NCI-H774 (cell line): ENCODE measurements at regions not wholly inside any gene's neighbourhood (a gene's known extent, or its start where the extent isn't known, plus 50 kb on each side); places are given as distances from the start of the nearest gene placed in this dataset.

Experiments used
- DNase-seq: peaks from one replicate; lab custom pipeline; 2025; lab: John Stamatoyannopoulos, UW

DNA sequence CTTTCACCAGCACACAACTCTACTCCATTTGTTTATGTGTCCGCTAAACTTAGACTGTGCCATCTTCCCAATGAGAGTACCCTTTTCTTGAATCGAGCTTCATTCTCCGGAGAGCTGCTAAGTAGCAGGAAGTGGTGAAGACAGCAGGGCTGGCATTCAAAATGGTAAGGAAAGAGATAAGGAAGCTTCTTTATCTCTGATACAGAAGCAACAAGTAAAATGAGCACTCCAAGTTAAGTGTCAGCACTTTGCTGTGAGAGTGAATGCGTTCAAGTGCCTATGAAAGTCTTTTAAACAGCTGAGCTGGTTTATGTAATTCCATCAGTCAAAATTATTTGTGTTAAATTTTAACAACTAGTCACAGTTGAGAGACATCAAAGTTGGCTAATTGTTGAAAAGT lies 386.8 kb upstream of the PTPRD start:
- DNase-seq, result no peak

DNA sequence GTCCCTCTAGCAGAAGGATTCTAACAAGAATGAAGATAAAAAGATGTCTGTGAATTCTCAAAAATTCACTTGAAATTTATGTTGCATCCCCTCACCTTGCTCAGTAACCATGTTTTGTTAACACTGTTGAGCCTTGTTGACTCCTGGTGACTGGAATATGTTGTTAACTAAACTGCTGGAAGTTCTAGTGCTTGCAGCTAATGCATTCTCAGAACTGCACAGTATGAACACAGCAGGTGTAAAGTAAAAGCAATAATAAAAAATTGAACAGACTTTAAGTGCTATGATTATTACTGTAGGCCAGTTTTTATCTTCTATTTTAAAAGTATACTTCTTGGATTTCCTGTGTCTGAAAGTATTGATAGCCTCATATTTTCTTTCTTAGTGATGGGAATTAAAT lies 388.7 kb upstream of the PTPRD start:
- DNase-seq, result no peak

DNA sequence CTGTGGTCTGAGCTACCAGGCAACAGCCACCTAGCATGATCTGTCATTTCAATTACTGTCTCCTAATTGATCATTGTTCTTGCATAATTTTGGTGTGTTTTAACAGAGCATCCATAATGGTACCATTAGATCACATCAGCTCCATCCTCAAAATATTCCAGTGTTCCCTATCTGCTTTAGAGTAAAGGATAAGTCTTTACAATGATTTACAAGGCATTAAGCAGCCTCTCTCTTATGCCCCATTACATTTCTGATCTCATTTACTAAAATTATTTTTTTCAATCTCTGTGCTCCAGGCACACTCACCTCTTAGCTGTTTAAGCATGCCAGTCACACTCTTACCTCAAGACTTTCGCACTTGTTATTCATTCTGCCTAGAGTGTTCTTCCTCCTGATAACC lies 389.9 kb upstream of the PTPRD start:
- no peak for DNase-seq

DNA sequence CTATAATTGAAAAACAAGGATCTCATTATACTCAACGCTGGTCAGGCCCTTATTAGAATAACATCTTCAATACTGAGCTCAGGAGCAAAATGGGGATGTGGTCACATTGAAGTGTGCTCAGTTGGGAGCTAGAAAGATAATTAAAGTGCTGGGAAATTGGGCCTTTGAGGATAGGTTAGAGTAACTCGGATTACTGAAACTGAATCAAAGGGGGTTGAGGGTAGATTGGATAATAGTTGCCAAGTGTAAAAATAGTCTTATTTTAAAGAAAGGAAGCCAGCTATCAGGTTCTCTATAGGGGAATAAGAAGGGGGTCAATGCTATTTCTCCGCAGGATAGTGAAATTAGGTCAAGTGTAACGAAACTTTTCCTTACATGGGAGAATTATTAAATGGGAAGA lies 391.0 kb upstream of the PTPRD start:
- no peak for DNase-seq

DNA sequence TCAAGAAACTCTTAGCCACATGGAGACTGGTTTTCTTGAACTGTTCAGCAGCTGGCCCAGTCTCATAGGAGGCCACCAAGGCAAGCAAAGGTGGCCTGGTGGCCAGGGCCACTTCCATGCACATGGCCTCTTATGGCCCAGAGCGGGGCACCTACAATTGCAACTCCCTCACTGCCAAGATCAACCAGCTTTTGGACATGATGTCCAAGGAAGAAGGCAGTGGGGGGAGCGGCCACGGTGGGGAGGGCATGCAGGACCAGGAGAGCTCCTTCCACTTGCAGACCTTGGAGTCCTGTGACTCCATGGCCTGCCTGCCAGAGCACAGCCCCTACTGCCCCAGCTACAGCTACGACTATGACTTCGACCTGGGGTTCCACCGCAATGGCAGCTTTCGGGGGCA lies 398.9 kb upstream of the PTPRD start:
- no peak for DNase-seq

DNA sequence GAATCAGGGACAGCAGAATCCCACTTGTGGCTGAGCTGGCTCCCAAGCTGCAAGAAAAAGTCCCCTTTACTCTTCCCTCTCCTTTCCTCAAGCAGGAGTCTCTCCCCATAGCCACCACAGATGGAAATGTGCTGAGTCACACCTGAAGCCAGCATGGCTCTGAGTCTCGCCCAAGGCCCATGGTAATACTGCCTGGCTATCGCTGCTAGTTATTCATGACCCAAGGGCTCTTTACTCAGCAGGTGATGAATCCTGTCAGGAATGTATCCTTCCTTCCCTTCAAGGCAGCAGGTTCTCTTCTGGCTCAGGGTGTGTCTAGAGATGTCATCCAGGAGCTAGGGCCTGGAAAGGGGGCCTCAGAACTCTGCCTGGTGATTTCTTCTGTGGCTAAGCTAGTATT lies 403.3 kb upstream of the PTPRD start:
- DNase-seq, result no peak

DNA sequence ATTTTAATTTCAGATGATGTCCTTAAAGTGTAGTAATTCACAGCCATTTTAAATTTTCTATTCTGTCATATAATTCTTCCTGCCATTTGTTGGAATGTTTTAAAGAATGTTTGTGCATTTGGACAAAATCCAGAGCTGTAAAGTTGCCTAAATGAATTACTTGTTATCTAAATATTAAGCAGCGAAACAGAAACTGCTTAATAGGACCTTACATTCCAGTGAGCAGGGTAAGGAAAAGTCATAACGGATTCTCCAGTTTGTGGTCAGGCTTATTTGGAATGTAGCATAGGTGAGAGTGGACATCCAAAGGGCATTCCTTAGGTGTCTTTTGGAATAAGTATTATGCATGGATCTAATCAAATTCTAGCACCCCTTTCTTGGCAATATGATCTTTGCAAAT lies 410.4 kb upstream of the PTPRD start:
- no peak for DNase-seq

DNA sequence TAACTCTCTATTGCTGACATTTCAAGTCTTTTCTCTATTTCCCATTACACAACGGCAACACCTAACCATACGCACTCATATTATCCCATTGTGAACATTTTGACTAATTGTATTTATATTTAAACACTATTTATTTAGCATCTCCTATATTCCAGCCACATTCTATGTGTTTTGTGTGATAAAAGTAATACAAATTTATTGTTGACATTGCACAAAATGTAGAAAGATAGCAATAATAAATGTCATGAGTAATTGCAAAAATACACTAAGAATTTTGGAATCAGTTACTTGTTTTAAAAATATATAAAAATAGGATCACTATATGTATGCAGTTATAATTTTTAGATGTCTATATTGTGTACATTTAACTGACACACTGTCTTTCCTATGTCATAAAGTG lies 413.0 kb upstream of the PTPRD start:
- no peak for DNase-seq

DNA sequence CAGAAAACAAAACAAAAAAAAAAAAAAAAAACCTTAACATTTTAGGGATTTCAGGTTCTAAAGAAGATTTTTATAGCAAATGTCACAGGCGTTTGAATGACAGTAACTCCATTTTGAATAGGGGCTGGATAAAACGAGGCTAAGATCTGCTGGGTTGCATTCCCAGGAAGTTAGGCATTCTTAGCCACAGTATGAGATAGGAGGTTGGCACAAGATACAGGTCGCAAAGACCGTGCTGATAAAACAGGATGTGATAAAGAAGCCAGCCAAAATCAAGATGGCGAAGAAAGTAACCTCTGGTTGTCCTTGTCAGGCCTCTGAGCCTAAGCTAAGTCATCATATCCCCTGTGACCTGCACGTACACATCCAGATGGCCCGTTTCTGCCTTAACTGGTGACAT lies 425.6 kb upstream of the PTPRD start:
- DNase-seq, result no peak

DNA sequence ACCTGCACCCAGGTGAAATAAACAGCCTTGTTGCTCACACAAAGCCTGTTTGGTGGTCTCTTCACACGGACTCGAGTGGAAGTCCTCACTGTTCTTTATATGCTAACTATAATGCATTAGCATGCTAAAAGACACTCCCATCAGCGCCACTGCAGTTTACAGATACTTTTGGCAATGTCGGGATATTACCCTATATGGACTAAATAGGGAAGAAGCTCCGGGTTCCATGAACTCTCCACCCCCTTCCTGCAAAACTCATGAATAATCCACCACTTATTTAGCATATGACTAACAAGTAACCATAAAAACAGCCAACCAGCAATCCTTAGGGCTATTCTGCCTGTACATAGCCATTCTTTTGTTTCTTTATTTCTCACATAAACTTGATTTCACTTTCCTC lies 426.2 kb upstream of the PTPRD start:
- no peak for DNase-seq

DNA sequence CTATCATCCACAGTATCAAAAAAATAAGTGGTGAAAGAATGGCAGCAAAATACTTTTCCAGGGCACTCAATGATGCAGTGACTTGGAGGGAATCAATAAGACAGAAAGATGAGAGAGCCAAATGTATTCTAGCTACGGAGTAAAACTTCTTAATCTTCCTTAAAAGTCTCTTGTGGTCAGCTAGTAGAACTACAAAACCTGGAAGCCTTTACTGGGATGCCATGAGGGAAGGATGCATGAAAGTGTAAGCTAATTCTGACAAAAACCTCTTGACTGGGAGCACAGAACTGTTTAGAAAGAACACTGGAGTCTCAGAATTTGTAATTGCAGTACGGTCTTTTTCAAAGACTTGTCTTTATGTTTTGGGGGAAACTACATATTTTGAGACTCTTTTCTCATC lies 432.8 kb upstream of the PTPRD start:
- no peak for DNase-seq

DNA sequence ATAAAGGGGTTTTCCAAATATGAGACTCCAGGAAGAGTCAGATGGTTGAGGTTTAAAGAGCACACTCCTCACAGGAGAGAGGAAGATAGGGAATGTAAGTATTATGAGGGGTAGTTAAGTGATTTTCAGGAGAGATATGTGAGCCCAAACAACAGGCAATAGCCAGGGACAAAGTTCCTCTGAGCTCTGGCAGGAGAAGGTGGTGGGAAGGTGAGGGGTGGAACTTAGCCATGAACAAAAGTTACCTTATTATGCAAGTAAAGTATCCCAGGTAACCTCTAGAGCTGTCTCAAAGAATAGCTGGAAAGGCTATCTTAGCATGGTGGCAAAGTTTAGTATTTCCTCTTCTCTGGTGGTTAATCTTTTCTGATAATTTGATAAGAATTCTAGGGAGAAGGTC lies 450.5 kb upstream of the PTPRD start:
- no peak for DNase-seq

DNA sequence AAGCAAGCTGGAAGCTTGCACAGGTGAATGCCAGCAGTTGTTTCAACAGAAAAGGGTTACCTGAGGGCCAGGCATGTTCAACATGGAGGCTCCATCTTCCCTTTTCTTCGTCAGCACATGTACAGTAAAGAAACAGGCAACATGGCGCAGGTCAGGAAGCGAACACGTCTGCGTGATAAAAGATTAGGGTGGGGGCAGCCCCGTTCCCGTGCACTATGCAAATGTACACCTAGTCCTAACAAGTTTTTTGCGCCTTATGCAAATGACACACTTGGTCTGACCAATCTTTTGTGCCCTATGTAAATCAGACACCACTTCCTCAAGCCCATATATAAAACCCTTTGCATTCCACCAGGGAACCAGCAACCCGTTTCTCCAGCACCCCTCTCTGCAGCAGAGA lies 452.1 kb upstream of the PTPRD start:
- no peak for DNase-seq

DNA sequence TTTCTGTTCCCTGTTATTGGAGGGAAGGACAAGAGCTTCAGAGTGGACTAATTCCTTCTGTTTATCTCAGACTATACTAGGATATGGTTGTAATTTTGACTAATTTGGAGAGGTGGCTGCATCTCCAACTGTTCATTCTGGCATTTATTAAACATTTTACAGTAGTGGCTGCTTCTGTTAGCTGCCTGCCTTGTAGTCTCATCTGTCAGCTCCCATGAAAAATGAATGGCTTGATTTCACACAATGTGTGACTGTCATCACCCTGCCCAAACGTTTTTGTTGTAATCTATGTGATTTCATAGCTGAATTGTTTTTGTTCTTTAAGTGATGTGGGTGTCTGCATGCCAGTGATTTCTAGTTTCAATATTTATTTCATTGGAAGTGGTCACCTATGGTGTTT lies 459.4 kb upstream of the PTPRD start:
- DNase-seq, result no peak

DNA sequence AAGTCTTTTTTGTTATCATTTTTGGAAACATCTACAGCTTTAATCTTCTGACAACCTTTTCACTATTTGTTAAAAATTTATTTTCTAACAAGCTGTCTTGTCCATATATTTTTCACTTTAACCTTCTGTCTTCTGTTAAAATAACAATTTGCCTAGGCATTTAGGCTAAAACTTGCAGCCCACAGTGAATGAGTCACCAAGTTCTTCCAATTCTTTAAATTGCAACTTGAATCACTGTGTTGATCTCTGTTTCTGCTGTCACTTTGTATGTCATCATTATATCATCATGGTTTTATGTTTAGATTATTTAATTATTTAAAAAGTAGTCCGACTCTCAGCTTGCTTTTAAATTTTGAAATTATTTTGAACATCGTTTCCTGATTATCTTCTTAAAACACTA lies 473.8 kb upstream of the PTPRD start:
- DNase-seq, result no peak

DNA sequence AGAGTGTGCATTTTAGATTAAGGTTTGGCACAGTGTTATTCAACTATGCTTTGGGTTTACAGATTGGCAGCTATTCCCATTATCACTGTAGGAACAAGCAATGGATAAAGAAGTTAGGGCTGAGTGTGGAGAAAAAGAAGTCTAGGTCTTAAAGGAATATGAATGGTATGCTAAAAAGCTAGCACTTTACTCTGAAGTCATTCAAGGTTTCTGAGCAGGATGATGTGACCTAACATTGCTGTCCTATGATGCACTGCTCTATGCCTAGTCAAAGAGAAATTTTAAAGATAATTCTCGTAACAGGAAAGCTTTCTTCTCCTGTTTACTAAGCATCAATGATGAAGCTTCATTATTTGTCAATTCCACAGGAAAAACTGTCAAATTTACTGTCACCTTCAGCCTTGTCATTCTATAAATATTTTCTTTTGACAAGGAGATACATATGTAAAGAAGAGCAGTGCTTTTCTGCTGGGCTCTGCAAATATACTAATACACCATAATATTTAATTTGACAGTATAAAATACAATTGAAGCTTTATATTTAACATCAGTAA lies 476.1 kb upstream of the PTPRD start:
- DNase-seq, result no peak

DNA sequence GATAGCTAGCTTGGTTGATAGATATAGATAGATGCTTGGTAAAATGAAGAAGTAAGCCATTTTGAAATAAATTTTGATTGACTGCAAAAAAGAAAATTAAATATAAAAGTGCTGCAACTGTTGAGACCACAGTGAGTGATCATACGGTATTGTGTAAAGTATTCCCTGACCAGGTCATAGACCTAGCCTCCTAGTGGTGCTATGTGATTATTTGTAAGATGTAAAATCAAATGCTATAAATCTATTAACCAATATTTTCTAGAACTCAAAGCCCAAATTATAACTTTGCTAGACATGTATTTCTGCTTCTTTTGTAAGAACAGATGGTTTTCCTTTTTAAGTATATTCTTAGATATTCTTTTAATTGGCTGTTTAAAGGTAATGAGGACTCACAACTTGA lies 480.2 kb upstream of the PTPRD start:
- DNase-seq, result no peak

DNA sequence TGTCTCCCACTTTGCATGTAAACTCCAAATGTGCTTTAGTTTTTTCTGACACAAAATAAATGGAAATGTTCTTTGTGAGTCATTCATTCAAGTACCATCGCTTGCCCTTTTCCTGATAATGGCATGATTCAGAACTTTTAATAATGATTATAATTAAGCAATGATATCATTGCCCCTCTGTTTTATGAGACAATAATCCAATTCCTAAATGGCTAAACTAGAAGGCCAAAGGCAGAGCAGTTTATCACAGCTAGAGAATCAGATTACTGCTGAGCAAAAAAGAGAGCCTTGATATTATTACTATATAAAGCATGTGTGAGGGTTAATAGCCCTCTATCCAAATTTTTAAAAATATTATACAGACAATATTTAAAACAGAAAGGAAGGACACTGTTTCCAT lies 484.2 kb upstream of the PTPRD start:
- DNase-seq, result no peak

DNA sequence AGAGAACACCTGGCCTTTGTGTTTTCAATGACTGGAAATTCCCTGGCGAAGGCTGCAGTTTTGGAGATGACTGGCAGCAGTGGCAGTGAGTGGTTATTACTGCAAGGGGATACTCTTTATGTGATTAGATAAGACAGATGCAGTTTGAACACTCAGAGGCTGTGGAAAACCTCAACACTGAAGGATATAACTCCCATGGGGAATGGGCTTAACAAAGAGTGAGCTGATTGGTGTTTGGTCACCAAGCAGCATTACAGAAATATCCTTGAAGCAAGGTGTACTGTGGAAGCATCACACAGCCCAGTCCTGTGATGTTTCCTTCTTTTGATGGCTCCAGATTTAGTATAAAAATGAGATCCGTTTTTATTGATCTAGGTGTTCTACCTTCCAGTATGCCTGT lies 490.7 kb upstream of the PTPRD start:
- DNase-seq, result no peak

DNA sequence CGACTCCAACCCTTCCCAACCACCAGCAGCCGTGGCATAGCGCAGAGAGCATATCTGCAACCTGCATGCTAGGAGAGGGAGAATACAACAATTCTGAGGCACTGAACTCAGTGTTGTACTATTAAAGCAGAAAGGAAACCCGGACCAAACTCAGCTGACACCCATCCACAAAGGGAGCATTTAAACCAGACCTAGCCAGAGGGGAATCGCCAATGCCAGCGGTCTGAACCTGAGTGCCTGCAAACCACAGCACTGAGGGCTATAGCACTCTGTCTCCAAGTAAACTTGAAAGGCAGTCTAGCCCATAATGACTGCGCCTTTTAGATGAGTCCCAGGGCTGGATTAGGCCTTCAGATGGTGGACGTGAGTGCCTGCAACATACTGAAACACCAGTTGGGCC lies 494.4 kb upstream of the PTPRD start:
- DNase-seq, result no peak

DNA sequence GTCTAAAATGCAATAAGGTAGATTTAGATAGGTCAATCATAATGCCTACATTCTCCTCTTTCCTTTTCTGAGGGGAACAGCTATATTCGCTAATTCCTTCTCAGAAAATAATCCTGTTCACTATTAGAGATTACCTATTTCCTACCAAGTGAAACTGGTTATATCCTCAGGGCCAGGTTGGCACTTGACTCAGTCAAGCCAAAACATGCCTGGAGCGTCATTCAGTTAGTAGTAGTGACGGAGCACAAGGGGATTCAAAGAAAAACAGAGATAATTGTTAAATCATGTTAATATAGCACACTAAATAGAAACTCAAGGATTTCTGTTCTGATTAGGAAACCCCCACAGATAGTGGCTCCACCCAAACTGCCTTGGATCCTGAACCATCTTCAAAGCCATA lies 515.4 kb upstream of the PTPRD start:
- DNase-seq, result no peak

DNA sequence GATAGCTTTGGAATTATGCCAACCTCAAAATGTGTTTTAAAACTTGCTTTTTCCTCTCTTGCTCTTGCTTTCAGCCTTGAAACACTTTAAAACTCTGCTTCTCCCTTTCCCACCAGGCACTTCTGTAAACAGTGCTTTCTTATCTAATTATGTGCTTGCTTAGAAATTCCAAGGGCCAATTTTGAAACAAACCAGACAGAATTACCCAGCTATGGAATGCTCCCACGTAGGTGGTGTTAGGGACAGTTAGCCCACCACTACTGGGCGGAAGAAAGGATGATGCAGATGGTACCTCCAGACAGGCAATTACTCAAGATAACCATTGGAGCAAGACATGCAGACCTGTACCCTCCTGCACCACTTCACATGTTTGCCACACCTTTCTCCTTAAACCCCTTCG lies 523.0 kb upstream of the PTPRD start:
- DNase-seq, result no peak

DNA sequence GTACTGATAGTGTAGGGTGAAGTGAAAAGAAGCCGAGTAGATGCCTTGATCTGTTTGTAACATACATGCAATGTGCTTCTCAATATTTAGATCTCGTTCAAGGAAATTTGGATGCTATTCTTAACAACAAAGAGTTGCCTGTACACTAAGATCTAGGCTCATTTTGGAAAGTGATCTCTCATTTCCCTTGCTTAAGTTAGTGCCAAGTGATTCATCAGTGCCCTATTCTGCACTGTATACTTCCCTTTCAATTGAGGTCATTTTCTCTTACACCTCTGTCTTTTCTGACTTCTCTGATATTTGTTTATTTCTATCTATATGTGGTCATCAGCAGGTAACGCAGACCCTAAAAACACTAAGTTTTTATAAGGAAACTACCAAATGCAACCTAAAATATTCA lies 528.6 kb upstream of the PTPRD start:
- no peak for DNase-seq

DNA sequence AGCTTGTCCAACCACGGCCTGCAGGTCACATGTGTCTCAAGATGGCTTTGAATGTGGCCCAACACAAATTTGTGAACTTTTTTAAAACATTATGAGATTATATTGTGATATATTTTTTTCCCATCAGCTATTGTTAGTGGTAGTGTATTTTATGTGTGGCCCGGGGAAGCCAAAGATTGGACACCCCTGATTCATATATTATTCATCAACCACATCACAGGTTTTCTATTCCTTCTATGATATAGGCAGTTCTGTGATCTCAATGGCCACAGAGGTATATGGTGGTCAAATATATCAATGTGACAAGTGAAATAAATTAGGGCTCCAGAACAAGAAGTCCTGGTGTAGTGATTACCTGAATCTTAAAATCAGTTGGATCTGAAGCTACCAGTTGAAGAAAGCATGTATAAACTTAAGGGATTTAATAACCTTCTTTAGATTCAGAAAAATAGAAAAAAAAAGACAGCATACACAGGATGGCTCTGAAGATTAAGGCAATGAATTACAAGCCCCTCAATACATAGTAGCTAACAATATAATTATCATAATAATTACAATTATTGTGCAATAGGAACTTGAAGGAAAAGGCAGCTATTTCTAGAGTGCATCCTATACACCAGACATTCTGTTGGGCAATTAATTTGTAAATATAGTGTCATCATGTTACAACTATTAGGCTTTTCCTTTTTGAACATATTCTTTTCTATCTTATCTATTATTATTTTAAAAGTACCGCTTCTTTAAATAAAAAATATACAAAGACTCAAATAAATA lies 530.4 kb upstream of the PTPRD start:
- DNase-seq, result no peak
